ENCODE measurements at regions not wholly inside any gene's neighbourhood (a gene's known extent, or its start where the extent isn't known, plus 50 kb on each side); places are given as distances from the start of the nearest gene placed in this dataset.

GRCh38 chr2:16151281-16151570 is 210.9 kb downstream of the MYCN start:
- H3K36me3 ChIP-seq = no peaks in the 10 kb centered on the region
- no peaks in the 10 kb centered on the region for H3K9me3 ChIP-seq
- 88 to 92% methylated on average over 3 of the region's 3 CpGs for WGBS, 2 donors
- intact Hi-C loops (cut with DNase I) = no loop called here
- H3K27ac ChIP-seq = no peak overlapping the region
- no peaks in the 10 kb centered on the region for H3K27me3 ChIP-seq
- TF ChIP-seq POLR2A (IDR thresholded peaks at IDR 0.05) (no peak), CTCF (IDR thresholded peaks at IDR 0.05) (no peak)
- no peaks in the 10 kb centered on the region for H3K4me1 ChIP-seq
- DNase-seq = no peak
- H3K4me3 ChIP-seq = no peak overlapping the region

- Histone ChIP-seq H3K9me3 (no peaks in the 10 kb centered on the region), H3K4me3 (no peak overlapping the region), H3K27ac (no peak overlapping the region), H3K4me1 (no peaks in the 10 kb centered on the region), H3K36me3 (no peaks in the 10 kb centered on the region), H3K27me3 (no peaks in the 10 kb centered on the region)
- intact Hi-C loops (cut with DNase I) = no loop called here
- TF ChIP-seq CTCF (IDR thresholded peaks at IDR 0.05) (no peak), POLR2A (IDR thresholded peaks at IDR 0.05) (no peak)
- no peak for DNase-seq
- 63 to 72% methylated on average over 5 of the region's 5 CpGs for WGBS, 2 donors
These were observed 210.3 kb downstream of the MYCN start for GRCh38 chr2:16150456-16151280.

GRCh38 chr2:16149349-16150243 is 209.2 kb downstream of the MYCN start:
- no peak for TF ChIP-seq CTCF (IDR thresholded peaks at IDR 0.05)
- Histone ChIP-seq H3K4me1 (no peaks in the 10 kb centered on the region), H3K27me3 (no peaks in the 10 kb centered on the region), H3K9me3 (no peaks in the 10 kb centered on the region), H3K4me3 (no peak overlapping the region), H3K36me3 (no peaks in the 10 kb centered on the region), H3K27ac (no peak overlapping the region)
- intact Hi-C loops (cut with DNase I) = no loop called here
- WGBS, 2 donors = 72% methylated on average over 13 of the region's 17 CpGs
- no peak for DNase-seq

- no peaks in the 10 kb centered on the region for H3K36me3 ChIP-seq
- H3K27me3 ChIP-seq = no peaks in the 10 kb centered on the region
- WGBS, 2 donors = 81 to 82% methylated on average over 6 of the region's 6 CpGs
- no peak overlapping the region for H3K4me3 ChIP-seq
- TF ChIP-seq CTCF (IDR thresholded peaks at IDR 0.05) (no peak), POLR2A (IDR thresholded peaks at IDR 0.05) (no peak)
- H3K9me3 ChIP-seq = no peaks in the 10 kb centered on the region
- no peak for DNase-seq
- intact Hi-C loops (cut with DNase I) = no loop called here
- H3K27ac ChIP-seq = no peak overlapping the region
- no peaks in the 10 kb centered on the region for H3K4me1 ChIP-seq
These were observed 208.4 kb downstream of the MYCN start for GRCh38 chr2:16148632-16149348.
